EH (cell line): ENCODE measurements at regions not wholly inside any gene's neighbourhood (a gene's known extent, or its start where the extent isn't known, plus 50 kb on each side); places are given as distances from the start of the nearest gene placed in this dataset.
"Not testable (repeated sequence)": the region's sequence is repeated elsewhere in the genome, so short reads cannot be mapped to it uniquely, and the experiment has no call there.

ENCODE experiments used
- DNase-seq: peaks from one replicate; pipeline ENCODE4 v3.0.0-alpha.2; 2015; ENCODE audit warnings: low read depth

- no peak for DNase-seq
Observed at GRCh38 chr5:99315413-99316183, 386.8 kb upstream of the CHD1 start.

- DNase-seq, result no peak
Observed at GRCh38 chr5:99314721-99315120, 385.9 kb upstream of the CHD1 start.

- DNase-seq, result no peak
Observed at GRCh38 chr5:99308131-99308530, 379.3 kb upstream of the CHD1 start.

- no peak for DNase-seq
Observed at GRCh38 chr5:99305045-99305580, 376.3 kb upstream of the CHD1 start.

- DNase-seq, result no peak
Observed at GRCh38 chr5:99285606-99286005, 356.8 kb upstream of the CHD1 start.

GRCh38 chr5:99275128-99275527 is 346.3 kb upstream of the CHD1 start:
- DNase-seq, result no peak

GRCh38 chr5:99272576-99272975 is 343.8 kb upstream of the CHD1 start:
- no peak for DNase-seq

- DNase-seq, result no peak
Observed at GRCh38 chr5:99258819-99259218, 330.0 kb upstream of the CHD1 start.

GRCh38 chr5:99248066-99248465 is 319.3 kb upstream of the CHD1 start:
- no peak for DNase-seq

GRCh38 chr5:99247346-99247745 is 318.5 kb upstream of the CHD1 start:
- no peak for DNase-seq

- DNase-seq, result no peak
Observed at GRCh38 chr5:99243111-99243510, 314.3 kb upstream of the CHD1 start.

GRCh38 chr5:99239826-99240360 is 311.1 kb upstream of the CHD1 start:
- DNase-seq, result no peak

- DNase-seq, result no peak
Observed at GRCh38 chr5:99191206-99191745, 262.5 kb upstream of the CHD1 start.

GRCh38 chr5:99187611-99188010 is 258.8 kb upstream of the CHD1 start:
- no peak for DNase-seq

GRCh38 chr5:99179206-99179605 is 250.4 kb upstream of the CHD1 start:
- no peak for DNase-seq

- no peak for DNase-seq
Observed at GRCh38 chr5:99177796-99178195, 249.0 kb upstream of the CHD1 start.

GRCh38 chr5:99176186-99176585 is 247.4 kb upstream of the CHD1 start:
- no peak for DNase-seq

- DNase-seq, result no peak
Observed at GRCh38 chr5:99169309-99169708, 240.5 kb upstream of the CHD1 start.

- DNase-seq, result not testable (repeated sequence)
Observed at GRCh38 chr5:99161538-99161937, 232.7 kb upstream of the CHD1 start.

GRCh38 chr5:99156688-99157087 is 227.9 kb upstream of the CHD1 start:
- no peak for DNase-seq

- not testable (repeated sequence) for DNase-seq
Observed at GRCh38 chr5:99143283-99143795, 214.5 kb upstream of the CHD1 start.

- no peak for DNase-seq
Observed at GRCh38 chr5:99141534-99142128, 212.8 kb upstream of the CHD1 start.

GRCh38 chr5:99138911-99139310 is 210.1 kb upstream of the CHD1 start:
- no peak for DNase-seq
